ENCODE measurements at regions not wholly inside any gene's neighbourhood (a gene's known extent, or its start where the extent isn't known, plus 50 kb on each side); places are given as distances from the start of the nearest gene placed in this dataset.
"Not testable (repeated sequence)": the region's sequence is repeated elsewhere in the genome, so short reads cannot be mapped to it uniquely, and the experiment has no call there.

DNA sequence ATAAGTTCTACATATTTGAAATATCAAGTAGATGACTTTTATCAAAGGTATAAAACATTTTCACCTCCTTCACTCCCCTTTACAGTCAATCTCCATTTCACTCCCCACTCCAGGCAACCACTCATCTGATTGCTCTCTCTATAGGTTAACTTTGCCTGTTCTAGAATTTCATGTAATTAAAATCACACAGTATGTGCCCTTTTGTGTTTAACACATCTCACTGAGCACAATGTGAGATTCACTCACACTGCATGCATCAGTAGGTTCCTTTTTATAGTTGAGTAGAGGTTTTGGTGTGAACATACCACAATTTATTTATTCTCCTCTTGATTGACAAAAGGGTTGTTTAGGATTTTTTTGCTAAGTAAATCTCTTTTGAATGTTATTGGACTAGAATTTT, 130.7 kb downstream of the SEPTIN7 start:
- H3K9ac ChIP-seq (ENCODE audit: control insufficient read depth, insufficient read depth, low read length); H3K27me3 ChIP-seq (replicated peaks in 1 of 2; ENCODE audit: control insufficient read depth in 2 of 2, insufficient read depth in 2 of 2, low read length in 1 of 2); H3K9me3 ChIP-seq (replicated peaks; ENCODE audit: control insufficient read depth, insufficient read depth, low read length); RAD21 ChIA-PET (ENCODE audit: unreplicated experiment); in situ Hi-C loops (cut with MboI); H2AFZ ChIP-seq (ENCODE audit: control insufficient read depth, low read depth, low read length); H3K4me1 ChIP-seq (ENCODE audit: control insufficient read depth, insufficient read depth, low read length); H3K4me2 ChIP-seq (ENCODE audit: control insufficient read depth, insufficient read depth); H3K36me3 ChIP-seq (ENCODE audit: control insufficient read depth in 2 of 2, insufficient read depth in 2 of 2, low read length in 1 of 2); intact Hi-C loops (cut with micrococcal nuclease; ENCODE audit: unreplicated experiment); H4K20me1 ChIP-seq (ENCODE audit: control insufficient read depth, insufficient read depth); DNase-seq (ENCODE audit: low read depth, low spot score); FAIRE-seq; CTCF ChIA-PET; H3K4me3 ChIP-seq; H3K27ac ChIP-seq (ENCODE audit: control insufficient read depth, insufficient read depth); SMC1A ChIA-PET (ENCODE audit: uncharacterized antibody, unreplicated experiment); H3K79me2 ChIP-seq (ENCODE audit: control insufficient read depth, insufficient read depth, low read length); BruUV-seq (replicated peaks); POLR2A ChIA-PET: not testable (repeated sequence)
- 0 out of 2 replicates have a peak, but pooled peaks have one; percentile 14 for TF ChIP-seq MTA2 (IDR thresholded peaks at IDR 0.05; ENCODE audit: low read depth)
- TF ChIP-seq, protein P1, sequence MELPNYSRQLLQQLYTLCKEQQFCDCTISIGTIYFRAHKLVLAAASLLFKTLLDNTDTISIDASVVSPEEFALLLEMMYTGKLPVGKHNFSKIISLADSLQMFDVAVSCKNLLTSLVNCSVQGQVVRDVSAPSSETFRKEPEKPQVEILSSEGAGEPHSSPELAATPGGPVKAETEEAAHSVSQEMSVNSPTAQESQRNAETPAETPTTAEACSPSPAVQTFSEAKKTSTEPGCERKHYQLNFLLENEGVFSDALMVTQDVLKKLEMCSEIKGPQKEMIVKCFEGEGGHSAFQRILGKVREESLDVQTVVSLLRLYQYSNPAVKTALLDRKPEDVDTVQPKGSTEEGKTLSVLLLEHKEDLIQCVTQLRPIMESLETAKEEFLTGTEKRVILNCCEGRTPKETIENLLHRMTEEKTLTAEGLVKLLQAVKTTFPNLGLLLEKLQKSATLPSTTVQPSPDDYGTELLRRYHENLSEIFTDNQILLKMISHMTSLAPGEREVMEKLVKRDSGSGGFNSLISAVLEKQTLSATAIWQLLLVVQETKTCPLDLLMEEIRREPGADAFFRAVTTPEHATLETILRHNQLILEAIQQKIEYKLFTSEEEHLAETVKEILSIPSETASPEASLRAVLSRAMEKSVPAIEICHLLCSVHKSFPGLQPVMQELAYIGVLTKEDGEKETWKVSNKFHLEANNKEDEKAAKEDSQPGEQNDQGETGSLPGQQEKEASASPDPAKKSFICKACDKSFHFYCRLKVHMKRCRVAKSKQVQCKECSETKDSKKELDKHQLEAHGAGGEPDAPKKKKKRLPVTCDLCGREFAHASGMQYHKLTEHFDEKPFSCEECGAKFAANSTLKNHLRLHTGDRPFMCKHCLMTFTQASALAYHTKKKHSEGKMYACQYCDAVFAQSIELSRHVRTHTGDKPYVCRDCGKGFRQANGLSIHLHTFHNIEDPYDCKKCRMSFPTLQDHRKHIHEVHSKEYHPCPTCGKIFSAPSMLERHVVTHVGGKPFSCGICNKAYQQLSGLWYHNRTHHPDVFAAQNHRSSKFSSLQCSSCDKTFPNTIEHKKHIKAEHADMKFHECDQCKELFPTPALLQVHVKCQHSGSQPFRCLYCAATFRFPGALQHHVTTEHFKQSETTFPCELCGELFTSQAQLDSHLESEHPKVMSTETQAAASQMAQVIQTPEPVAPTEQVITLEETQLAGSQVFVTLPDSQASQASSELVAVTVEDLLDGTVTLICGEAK (IDR thresholded peaks at IDR 0.05; ENCODE audit: borderline replicate concordance) = 0 out of 2 replicates have a peak, but pooled peaks have one; percentile 50
- peak; percentile 70 for ATAC-seq

DNA sequence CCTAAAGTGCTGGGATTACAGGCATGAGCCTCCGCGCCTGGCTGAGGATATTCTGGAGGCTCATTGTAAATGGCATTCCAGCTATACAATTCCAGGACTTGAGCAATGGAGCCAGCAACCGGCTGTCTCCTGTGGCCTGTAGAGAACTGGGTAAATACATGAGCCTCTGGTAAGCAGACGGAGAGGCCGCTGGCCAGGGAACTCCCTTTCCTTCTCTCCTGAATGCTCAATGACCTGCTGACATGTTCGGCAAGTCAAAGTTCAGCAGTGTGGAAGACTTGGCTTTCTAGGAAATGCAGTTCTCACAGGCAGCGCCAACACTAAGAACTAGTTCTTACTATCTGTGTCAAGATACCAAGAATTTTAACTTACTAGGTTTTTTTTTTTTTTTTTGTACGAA, 139.8 kb downstream of the SEPTIN7 start:
- SMC1A ChIA-PET (ENCODE audit: uncharacterized antibody, unreplicated experiment); H4K20me1 ChIP-seq (ENCODE audit: control insufficient read depth, insufficient read depth); BruUV-seq (replicated peaks); H3K4me3 ChIP-seq; DNase-seq (ENCODE audit: low read depth, low spot score); H3K27ac ChIP-seq (ENCODE audit: control insufficient read depth, insufficient read depth); H3K4me1 ChIP-seq (ENCODE audit: control insufficient read depth, insufficient read depth, low read length); H3K27me3 ChIP-seq (replicated peaks in 1 of 2; ENCODE audit: control insufficient read depth in 2 of 2, insufficient read depth in 2 of 2, low read length in 1 of 2); H3K36me3 ChIP-seq (ENCODE audit: control insufficient read depth in 2 of 2, insufficient read depth in 2 of 2, low read length in 1 of 2); intact Hi-C loops (cut with micrococcal nuclease; ENCODE audit: unreplicated experiment); FAIRE-seq; H3K9ac ChIP-seq (ENCODE audit: control insufficient read depth, insufficient read depth, low read length); H3K4me2 ChIP-seq (ENCODE audit: control insufficient read depth, insufficient read depth); H3K9me3 ChIP-seq (replicated peaks; ENCODE audit: control insufficient read depth, insufficient read depth, low read length); H3K79me2 ChIP-seq (ENCODE audit: control insufficient read depth, insufficient read depth, low read length); RAD21 ChIA-PET (ENCODE audit: unreplicated experiment); in situ Hi-C loops (cut with MboI); ATAC-seq; CTCF ChIA-PET; H2AFZ ChIP-seq (ENCODE audit: control insufficient read depth, low read depth, low read length); POLR2A ChIA-PET: not testable (repeated sequence)
- WGBS (ENCODE audit: insufficient coverage, insufficient replicate concordance, low lambda C conversion rate, missing lambda C conversion rate) = 81% methylated on average over 7 of the region's 8 CpGs

DNA sequence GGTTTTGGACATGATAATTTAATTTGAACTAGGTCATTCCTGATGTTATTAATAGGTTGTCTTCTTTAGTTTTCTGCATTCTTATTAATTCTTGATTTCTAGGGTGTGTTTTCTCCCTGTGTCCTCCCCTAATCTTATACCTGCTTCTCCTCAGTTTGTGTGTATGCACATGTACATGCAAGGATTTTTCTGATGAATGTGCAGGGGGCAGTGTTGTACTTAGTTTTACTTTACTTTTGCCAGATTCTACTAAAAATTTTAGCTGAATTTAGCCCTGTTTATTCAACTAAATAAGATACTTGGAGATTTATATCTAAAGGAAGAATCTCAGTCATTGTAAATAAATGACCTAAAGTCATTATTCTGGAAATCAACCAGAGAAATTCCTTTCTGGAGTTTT, 144.8 kb downstream of the SEPTIN7 start:
- H3K4me2 ChIP-seq (ENCODE audit: control insufficient read depth, insufficient read depth); FAIRE-seq; H3K9me3 ChIP-seq (replicated peaks; ENCODE audit: control insufficient read depth, insufficient read depth, low read length); H4K20me1 ChIP-seq (ENCODE audit: control insufficient read depth, insufficient read depth); DNase-seq (ENCODE audit: low read depth, low spot score); intact Hi-C loops (cut with micrococcal nuclease; ENCODE audit: unreplicated experiment); H2AFZ ChIP-seq (ENCODE audit: control insufficient read depth, low read depth, low read length); POLR2A ChIA-PET; BruUV-seq (replicated peaks); RAD21 ChIA-PET (ENCODE audit: unreplicated experiment); H3K27ac ChIP-seq (ENCODE audit: control insufficient read depth, insufficient read depth); H3K9ac ChIP-seq (ENCODE audit: control insufficient read depth, insufficient read depth, low read length); H3K79me2 ChIP-seq (ENCODE audit: control insufficient read depth, insufficient read depth, low read length); H3K36me3 ChIP-seq (ENCODE audit: control insufficient read depth in 2 of 2, insufficient read depth in 2 of 2, low read length in 1 of 2); in situ Hi-C loops (cut with MboI); H3K4me3 ChIP-seq; SMC1A ChIA-PET (ENCODE audit: uncharacterized antibody, unreplicated experiment); H3K4me1 ChIP-seq (ENCODE audit: control insufficient read depth, insufficient read depth, low read length); ATAC-seq; H3K27me3 ChIP-seq (replicated peaks in 1 of 2; ENCODE audit: control insufficient read depth in 2 of 2, insufficient read depth in 2 of 2, low read length in 1 of 2): not testable (repeated sequence)
- CTCF ChIA-PET = interaction anchor here (1.1 kb wide), 1 partner anchor 21 kb away, joined by 3 read pairs; no protein-coding TSS in a partner anchor
